H1 (cell line): ENCODE measurements at regions not wholly inside any gene's neighbourhood (a gene's known extent, or its start where the extent isn't known, plus 50 kb on each side); places are given as distances from the start of the nearest gene placed in this dataset.

Source experiments
- EZH2 ChIP-seq: fragments of 200-600 bp; sonication (generic); IDR thresholded peaks from 2 replicates; pipeline ENCODE4 v1.7.1; 2012; ENCODE audit warnings: low read depth, mild to moderate bottlenecking, moderate library complexity, low read length, inconsistent platforms; ENCODE audit not compliant: severe bottlenecking
- FOSL1 ChIP-seq: IDR thresholded peaks from 2 replicates; pipeline ENCODE4 v1.6.1; 2011; ENCODE audit warnings: mild to moderate bottlenecking, low read depth, low read length, moderate library complexity; ENCODE audit not compliant: insufficient read depth
- SRF ChIP-seq: IDR thresholded peaks from 2 replicates; pipeline ENCODE4 v1.6.1; 2011; ENCODE audit warnings: mild to moderate bottlenecking, low read depth, low read length, moderate library complexity
- TAF7 ChIP-seq: optimal IDR thresholded peaks from 2 replicates; pipeline ENCODE3; 2011; ENCODE audit warnings: low read depth, mild to moderate bottlenecking, inconsistent platforms, low read length, moderate library complexity, borderline replicate concordance
- TCF12 ChIP-seq: IDR thresholded peaks from 2 replicates; pipeline ENCODE4 v1.6.1; 2011; ENCODE audit warnings: low read depth, mild to moderate bottlenecking, low read length
- TEAD4 ChIP-seq: IDR thresholded peaks from 2 replicates; pipeline ENCODE4 v1.6.1; 2012; ENCODE audit warnings: low read depth, low read length, inconsistent platforms, mixed read lengths

- TF ChIP-seq TAF7 = no peak
- TF ChIP-seq EZH2 = no peak
- no peak for TF ChIP-seq TCF12
- TF ChIP-seq FOSL1 = no peak
- no peak for TF ChIP-seq TEAD4
- no peak for TF ChIP-seq SRF
Measured at GRCh38 chr18:42275949-42276730, 321.1 kb downstream of the PIK3C3 start (continued).
